GM12878 (cell line): ENCODE measurements at regions not wholly inside any gene's neighbourhood (a gene's known extent, or its start where the extent isn't known, plus 50 kb on each side); places are given as distances from the start of the nearest gene placed in this dataset.

Source experiments
- CTCF ChIP-seq, 3 experiments: IDR thresholded peaks in 2 of 3; conservative IDR thresholded peaks in 1 of 3; 2 replicates each; pipeline ENCODE4 v1.5.1; 2011; ENCODE audit warnings: low read depth in 3 of 3, low read length in 3 of 3, mild to moderate bottlenecking in 3 of 3, control low read depth in 2 of 3, moderate library complexity in 2 of 3, inconsistent platforms in 1 of 3, mixed read lengths in 1 of 3; ENCODE audit not compliant: control insufficient read depth in 2 of 3, insufficient read depth in 1 of 3; ENCODE audit errors: extremely low read depth in 1 of 3
- POLR2AphosphoS5 ChIP-seq: IDR thresholded peaks from 2 replicates; pipeline ENCODE4 v1.6.1; 2011; ENCODE audit warnings: mild to moderate bottlenecking, low read length, inconsistent platforms
- ZNF687 ChIP-seq: fragments of 450-650 bp; IDR thresholded peaks from 2 replicates; pipeline ENCODE4 v1.6.1; 2017; ENCODE audit warnings: mild to moderate bottlenecking, moderate library complexity

- TF ChIP-seq POLR2AphosphoS5 (no peak), CTCF (IDR thresholded peaks at IDR 0.05 in 2 of 3, conservative IDR thresholded peaks at IDR 0.05 in 1 of 3; ENCODE audit: control insufficient read depth in 2 of 3, extremely low read depth in 1 of 3, insufficient read depth in 1 of 3, low read depth in 3 of 3, low read length in 3 of 3) (no peak), ZNF687 (no peak)
These were observed 84.6 kb upstream of the STEAP4 start for GRCh38 chr7:88391247-88391646.
